HG02870 (cell line): ENCODE measurements at regions not wholly inside any gene's neighbourhood (a gene's known extent, or its start where the extent isn't known, plus 50 kb on each side); places are given as distances from the start of the nearest gene placed in this dataset.

Experiments used
- ATAC-seq: cut with Tn5 transposase; IDR thresholded peaks from one replicate; pipeline ENCODE4 v1.9.1; 2021; ENCODE audit warnings: mild to moderate bottlenecking, moderate library complexity; ENCODE audit not compliant: unreplicated experiment

DNA sequence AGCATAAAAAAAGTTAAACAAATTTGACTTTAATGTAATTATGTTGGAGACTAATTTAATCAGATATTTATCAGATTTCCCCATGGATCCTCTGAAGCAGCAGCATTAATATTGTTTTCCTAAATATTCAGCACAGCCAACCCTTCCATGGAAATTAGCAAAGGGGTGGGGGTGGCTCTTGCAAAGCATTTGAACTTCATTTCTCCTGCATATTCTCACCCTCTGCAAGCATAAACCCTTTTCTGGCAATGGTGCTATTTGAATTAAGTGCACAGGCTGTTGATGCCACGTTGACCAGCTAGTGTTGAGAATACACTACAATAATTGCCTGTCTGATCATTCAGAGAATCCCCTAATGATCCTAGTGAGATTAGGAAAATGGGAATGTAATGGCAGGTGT, 488.1 kb upstream of the KLF12 start:
- no peak for ATAC-seq

DNA sequence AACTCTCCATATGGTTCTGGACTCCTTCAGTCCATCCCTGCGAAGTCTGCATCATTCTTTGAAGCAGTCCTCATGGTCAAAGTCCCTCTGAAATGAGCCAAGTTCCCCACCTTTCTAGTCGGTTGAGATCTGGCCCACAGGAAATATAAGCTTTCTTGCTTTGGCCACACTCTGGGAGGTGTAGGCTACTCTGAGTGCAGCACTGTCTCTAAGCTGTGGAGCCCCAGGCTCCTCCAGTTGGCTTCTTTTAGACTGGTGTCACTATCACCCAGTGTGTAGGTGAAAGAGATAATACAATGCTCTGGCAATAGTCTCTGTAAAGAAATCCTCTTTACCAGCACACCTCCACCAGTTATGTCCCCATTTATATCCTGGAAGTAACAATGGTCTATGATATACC, 486.5 kb upstream of the KLF12 start:
- ATAC-seq, result no peak

DNA sequence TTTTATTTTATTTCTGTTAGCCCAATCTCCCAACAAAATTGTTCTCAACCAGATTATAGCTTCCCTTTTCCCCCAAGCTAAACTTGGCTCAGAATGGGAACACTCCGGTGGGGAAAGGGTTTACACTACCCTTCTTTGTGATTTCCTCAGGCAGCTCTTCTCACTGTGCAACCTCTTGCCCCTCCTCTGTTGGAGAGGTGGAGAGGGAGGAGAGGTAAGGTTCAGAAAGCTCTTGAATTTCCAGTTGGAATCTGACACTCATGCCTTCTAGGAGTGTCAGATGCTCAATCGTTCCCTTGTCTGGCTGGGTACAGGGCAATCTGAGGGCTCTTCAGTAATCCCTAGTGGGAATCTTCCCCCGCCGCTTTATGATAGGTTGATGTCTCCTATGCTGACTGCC, 486.1 kb upstream of the KLF12 start:
- ATAC-seq, result no peak

DNA sequence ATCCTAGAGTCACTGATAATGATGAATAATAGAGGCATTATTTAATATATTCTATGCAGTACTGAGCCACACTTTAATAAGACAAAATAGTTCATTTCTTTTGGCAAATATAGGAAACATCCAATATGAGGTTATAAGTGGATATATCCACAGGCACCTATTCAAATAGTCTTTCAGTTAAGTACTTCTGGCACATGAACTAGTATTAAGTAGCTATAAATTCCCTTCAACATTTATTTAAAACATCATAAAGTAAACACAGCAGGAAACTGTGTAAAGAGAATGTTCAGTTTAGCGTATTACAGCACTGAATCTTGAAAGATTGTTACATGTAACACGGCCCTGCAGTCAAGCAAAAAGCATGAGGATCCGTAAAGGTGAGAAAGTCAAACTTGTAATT, 463.3 kb upstream of the KLF12 start:
- no peak for ATAC-seq

DNA sequence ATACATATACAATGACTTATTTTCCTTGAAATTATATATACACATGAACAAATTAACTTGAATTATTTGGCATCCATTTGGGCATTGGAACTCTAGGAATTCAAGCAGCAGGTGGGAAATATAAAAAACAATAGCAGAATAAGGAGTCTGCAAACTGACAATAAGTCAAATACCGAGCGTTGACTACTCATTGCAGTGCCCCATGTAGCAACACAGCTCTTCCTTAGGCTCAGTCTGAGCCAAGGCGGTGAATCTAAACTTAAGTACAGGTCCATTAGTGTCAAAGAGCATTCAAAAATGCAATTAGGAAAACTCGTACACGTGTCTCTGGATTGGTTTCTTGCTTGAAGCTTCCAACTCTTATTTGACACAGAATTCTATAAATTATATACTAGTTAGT, 462.5 kb upstream of the KLF12 start:
- ATAC-seq, result no peak

DNA sequence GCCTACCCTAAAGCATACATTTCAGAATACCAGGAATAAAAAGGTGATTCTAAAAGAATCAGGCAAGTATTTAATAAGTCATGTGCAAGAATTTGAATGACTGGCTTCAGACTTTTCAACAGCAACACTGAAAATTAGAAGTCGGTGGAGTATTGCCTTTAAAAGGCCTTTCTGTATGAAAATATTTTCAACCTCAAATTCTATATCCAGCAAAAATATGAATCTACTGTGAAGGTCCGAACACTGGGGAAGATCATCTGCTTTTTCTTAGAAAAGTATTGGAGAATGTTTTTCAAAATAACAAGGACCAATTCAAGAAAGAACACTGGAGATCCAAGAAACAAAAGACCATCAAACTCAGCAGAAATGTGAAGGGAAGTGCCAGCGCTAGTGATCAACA, 459.5 kb upstream of the KLF12 start:
- no peak for ATAC-seq

DNA sequence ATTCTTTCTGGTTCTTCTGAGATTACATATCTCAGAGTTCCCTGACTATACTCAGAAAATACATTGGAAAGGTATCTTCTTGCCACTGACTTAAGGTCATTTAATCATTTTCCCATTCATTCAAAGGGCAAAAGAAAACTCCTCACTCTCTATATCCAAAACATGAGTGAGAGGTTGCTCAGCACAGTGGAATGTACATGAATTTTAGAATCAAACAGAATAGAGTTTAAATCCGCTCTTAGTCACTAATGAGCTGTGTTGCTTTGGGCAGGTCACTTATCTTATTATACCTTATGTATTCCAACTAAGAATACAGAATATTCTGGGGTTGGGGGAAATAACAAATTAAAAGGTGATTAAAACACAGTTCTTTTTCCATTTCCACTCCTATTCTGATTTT, 452.6 kb upstream of the KLF12 start:
- ATAC-seq, result no peak

DNA sequence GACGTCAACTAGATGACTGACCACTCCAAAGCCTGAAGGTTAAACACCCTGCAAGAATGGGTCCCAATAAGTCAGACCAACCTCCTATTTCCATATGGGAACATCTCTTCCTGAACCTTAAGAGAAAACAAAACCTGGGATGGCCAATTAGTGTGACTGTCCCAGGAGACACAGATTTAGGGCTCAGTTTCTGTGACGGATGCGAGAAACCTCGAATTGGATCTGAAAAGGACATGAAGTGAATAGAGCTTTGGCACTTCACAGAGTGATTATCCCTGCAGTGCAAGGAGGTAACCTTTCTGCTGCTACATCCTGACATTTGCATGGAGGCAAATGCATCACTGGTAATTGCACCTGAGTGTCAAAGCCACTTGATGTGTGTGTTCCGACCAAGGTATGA, 442.2 kb upstream of the KLF12 start:
- no peak for ATAC-seq

DNA sequence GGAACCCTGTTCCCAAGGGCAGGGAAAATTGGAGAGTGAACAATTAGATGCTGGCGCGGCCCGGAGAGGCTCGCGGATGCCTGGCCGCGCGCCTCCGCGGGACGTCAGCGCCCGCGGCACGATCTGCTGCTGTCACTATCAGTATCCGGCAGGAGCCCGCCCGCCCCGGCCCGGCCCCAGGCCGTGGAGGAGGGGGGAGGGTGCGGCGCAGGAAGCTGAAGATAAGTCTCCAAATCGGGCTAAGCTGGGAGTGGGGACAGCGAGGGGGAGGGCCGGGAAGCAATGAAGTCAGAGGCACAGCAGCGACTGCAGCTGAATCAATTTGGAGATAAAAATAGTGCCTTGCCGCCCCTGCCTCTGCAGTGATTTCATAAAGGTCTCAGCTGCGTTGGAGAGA, 441.5 kb upstream of the KLF12 start:
- peak; percentile 52 for ATAC-seq

DNA sequence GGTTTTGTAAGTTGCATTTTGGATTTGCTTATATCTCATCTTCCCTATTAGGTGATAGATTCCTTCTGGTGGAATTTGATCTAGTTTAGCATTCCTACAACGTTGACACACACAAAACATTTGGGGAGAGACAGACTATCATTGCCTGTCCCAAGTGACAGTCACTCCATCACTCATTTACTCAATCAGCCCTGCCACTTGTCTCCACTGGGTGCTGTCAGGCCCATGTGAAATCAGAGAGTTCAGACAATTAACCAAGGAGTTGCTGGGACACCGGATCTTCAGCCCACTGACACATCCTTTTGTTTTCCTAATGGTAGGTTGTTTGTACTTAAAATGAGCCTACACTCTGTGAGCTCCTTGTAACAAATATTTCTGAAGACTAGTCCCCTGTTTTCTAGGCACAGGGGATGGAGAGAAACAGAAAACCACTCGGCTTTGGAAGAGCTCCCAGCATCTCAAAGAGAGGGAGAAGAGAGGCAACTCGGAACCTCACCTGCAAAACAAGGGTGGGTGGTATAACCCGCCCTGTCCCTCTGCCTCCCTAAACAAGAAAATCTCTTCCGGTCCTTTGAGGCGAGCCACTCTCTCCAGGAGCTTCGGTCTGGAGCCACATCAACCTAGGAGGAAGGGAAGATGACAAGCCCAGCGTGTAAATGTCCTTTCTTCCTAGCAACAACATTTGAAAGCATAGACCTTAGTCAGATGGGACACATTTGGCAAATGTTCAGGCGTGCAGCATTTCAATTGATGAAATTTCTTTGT, 440.9 kb upstream of the KLF12 start:
- ATAC-seq, result peak; percentile 14

DNA sequence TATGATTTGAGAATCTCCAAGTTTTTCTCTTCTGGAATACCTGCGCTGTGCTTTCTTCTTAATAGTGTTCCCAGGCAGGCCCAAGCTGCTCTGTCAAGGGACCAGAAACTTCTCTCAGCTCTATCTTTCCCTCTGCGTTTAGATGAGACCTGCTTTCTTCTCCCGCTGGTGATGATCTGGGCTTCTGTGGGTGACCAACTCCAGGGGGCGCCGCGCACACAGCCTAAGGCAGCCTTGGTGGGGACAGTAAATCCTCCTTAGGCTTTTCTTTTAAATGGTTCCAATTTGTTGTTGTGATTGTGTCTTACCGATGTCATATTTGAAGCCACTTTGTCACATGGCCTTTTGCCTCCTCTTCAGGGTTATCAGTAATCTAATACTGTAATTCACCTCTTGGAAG, 439.4 kb upstream of the KLF12 start:
- no peak for ATAC-seq

DNA sequence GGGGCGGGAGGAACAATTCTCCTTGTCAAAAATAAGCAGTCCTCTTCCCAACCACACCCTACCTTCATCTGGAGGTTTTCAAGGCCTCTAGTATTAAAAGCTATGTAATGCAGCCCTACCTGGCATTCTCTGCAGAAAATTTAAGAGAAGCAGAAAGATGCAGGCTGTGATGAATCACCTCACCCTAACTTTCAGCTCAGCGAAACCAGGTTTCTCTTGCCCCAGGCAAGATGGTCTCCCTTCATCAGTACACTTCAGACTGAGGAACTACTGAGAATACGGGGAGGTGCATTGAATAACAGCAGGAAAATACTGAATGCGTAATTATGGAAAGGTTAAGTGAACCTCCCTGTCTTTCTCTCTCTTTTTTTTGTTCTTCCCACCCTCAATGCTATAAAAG, 437.6 kb upstream of the KLF12 start:
- no peak for ATAC-seq

DNA sequence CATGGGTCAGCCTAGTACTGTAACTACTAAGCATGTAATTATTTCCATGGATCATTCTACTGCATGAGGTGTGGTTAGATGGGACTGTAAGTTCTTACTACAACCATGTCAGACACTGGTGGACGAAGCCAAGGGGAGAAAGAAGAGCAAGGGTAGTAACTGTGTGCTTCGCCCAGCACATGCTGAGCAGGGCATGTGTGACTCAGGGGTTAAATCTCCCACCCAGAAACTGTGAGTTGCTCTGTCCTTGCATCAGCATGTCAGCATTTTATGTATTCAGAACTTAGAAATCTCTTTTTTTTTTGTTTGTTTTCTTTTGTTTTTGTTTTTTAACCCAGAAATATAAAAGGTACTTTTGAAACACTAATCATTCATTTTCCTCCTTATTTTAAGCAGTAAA, 436.6 kb upstream of the KLF12 start:
- ATAC-seq, result no peak

DNA sequence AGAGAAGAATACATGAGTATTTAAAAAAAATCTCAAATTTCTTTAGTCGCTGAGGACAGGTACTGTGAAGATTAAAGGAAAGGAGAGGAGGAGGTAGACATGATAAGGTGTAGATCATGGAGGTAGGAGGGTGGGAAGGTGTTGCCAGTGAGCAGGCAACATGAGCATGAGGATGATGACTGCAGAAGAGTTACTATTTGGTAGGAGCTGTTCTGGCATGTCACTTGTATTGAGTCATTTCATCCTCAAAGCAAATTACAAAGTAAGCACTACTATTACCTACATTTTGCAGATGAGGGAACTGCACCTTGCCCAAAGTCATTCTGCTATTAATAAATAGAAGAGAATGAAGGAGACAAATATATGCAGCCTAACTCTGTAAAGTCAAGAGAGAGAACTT, 435.8 kb upstream of the KLF12 start:
- ATAC-seq, result no peak

DNA sequence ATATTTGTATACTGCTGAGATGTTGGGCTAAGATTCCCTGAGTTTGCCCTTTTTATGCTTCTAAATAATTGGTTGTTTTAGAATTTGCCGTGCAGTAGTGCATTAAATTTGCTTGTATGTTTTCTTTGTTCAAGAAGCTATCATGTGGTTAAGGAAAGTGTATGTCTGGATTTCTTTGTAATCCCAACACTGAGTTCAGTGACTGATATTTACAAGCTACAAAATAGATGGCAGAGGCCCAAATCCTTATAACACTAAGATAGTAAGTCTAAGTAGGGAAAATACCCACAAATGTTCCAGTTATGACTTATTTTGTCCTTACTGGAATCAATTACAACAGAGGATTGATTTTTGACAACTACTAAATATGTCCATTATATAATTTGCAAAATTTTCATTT, 435.0 kb upstream of the KLF12 start:
- no peak for ATAC-seq

DNA sequence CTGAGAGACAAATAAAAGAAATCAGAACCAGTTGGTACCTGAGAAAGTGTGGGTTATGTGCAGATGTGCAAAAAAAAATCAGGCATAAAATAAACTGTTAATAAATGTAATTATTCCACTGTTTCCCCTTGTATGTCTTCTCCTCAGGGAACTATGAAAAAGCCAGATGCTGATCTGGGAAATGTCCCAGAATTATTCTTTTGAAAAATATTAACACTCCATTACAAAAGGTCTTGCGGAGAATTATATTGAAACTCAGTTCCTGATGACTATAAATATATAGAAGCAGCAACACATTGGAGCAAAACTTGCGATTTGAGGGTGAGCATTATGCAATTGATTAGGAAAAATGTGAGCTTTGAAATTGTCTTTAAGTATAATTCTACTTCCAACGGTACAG, 433.3 kb upstream of the KLF12 start:
- ATAC-seq, result no peak

DNA sequence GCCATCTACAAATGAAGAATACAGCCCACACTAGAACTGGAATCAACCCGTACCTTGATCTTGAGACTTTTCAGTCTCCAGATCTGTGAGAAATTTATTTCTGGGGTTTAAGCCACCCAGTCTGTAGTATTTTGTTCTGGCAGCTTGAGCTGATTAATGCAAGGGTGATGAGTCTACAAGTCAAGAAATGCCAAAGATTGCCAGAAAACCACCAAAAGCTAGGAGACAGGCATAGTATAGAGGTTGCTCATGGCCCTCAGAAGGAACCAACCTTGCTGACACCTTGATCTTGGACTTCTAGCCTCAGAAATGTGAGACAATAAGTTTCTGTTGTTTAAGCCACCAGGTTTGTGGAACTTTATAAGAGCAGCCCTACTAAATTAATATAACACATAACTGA, 428.2 kb upstream of the KLF12 start:
- no peak for ATAC-seq

DNA sequence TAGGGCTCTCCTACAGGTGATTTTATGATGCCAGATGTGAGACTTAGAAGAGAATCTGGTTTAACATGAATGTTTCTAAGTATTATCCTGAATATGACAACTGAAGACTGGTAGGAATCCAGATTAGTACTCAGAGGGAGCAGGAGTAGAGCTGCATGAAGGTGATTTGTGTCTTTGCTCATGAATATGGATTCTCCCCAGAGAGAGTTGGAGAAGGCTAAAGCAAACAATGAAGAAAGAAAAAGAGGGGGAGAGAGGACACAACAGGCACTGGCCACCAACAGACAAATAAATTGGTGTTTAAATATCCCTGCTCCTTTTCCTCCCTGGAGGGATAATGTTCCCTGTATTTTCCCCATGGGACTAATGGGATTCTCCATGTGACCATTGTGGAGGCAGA, 427.0 kb upstream of the KLF12 start:
- no peak for ATAC-seq

DNA sequence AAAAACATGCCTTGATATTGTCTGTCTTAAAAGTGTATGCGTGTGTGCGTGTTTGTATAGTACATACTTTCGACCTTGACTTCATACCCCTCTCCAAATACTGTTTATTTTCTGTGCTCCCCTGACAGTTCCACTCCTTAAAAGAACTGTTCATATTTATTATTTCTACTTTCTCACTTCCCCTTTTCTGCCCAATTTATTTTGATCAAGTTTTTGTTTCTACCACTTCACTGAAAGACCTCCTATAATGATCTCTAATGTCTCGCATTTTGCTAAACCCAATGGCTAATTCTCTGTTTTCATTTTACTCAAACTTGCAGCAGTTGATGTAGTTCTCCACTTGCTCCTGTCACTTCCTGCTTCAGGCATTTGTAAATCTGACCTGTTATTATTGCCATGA, 426.1 kb upstream of the KLF12 start:
- peak; percentile 87 for ATAC-seq

DNA sequence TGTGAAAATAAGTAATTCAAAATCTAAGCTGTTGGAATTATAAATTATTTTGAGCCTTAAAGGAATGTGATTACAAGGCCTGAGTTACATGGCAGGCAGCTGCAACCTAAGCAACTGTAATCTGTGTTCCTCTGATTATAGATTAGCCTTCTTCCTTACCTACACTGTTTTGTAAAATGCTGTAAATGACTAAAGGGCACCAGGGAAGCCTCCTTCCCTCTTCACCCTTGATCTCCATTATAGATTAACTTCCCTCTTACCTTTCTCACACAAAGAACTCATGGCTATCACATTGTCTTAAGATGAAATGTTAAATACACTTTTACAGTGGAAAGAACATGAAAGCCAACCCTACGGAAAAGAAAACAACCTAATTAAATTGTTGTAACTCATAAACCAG, 423.7 kb upstream of the KLF12 start:
- ATAC-seq, result no peak

DNA sequence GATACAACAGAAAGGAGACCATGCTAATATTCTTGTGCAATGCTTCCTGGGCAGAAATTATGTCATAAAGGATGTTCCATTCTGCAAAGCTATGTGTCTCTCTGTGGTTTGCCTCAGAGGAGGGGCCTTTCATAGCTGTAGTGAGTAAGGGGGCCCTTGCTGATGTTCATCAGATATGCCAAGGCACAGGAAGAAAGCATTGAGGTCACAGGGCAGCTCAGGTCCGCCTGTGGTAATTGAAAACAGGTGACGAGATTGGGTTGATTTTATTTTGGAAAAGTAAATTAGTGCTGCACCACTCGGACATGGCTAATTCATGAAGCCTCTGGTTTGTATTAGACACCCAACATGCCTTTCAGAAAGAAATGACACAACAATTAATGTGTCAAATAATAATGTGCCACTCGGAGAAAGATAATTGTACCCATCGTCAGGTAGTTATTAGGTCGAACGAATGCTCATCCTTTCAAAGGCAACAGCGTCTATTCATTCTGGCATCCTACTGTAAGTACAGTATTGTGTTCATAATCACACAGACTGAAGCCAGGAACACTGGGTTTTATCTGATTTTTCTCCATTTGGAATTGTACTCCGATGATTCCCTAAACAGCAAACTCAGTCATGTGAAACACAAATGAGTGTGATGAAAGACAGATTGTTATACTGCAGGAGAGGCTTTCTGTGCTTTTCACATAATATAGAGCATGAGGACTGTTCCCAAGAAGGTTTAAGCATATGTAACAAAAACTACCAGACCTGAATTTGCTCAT, 421.6 kb upstream of the KLF12 start:
- no peak for ATAC-seq

DNA sequence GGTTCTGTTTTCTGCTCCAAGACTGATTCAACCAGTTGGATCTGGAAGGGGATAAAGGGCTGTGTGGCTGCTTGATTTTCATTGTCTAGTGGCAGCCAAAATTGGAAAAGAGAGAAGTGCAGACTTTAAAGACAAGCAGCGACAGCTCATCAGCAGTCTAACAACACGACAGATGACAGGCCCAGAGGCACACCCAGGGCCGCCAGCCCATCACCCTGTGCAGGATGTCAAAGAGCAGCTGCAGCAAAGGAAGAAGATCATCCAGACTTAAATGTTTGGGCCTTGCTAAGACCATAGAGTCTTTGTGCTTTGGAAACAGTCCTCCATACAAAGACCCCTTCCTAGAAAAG, 421.0 kb upstream of the KLF12 start:
- ATAC-seq, result no peak
